ENCODE measurements at regions not wholly inside any gene's neighbourhood (a gene's known extent, or its start where the extent isn't known, plus 50 kb on each side); places are given as distances from the start of the nearest gene placed in this dataset.

DNA sequence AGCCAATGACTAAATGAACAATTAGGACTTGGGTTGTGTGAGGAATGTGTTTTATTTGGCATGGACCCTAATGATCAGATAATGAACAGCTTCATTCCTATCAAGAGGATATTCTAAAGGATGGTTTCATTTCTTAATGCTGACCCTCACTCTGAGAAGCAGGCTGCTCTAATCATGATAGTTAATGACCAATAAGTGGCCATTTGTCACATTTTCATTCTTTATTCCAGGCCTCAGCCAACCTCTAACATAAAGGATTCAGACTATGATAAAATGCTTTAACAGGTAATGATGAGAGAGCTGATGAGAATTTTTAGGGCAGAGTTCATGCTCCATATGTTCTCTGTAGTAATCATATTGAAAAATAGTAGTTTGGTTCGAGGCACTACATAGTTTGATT is 301.5 kb upstream of the ARRDC3 start:
- TF ChIP-seq, protein P1, sequence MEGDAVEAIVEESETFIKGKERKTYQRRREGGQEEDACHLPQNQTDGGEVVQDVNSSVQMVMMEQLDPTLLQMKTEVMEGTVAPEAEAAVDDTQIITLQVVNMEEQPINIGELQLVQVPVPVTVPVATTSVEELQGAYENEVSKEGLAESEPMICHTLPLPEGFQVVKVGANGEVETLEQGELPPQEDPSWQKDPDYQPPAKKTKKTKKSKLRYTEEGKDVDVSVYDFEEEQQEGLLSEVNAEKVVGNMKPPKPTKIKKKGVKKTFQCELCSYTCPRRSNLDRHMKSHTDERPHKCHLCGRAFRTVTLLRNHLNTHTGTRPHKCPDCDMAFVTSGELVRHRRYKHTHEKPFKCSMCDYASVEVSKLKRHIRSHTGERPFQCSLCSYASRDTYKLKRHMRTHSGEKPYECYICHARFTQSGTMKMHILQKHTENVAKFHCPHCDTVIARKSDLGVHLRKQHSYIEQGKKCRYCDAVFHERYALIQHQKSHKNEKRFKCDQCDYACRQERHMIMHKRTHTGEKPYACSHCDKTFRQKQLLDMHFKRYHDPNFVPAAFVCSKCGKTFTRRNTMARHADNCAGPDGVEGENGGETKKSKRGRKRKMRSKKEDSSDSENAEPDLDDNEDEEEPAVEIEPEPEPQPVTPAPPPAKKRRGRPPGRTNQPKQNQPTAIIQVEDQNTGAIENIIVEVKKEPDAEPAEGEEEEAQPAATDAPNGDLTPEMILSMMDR (conservative IDR thresholded peaks at IDR 0.05; ENCODE audit: low read depth in 2 of 2), result no peak
- TF ChIP-seq CREB1 (CRISPR knock-in tag; IDR thresholded peaks at IDR 0.05; ENCODE audit: low read depth) (no peak), POLR2AphosphoS5 (IDR thresholded peaks at IDR 0.05; ENCODE audit: low read depth) (no peak), EZH2 (IDR thresholded peaks at IDR 0.05; ENCODE audit: low read depth, unreplicated experiment) (no peak), JUNB (IDR thresholded peaks at IDR 0.05; ENCODE audit: unreplicated experiment) (no peak), EZH2phosphoT487 (IDR thresholded peaks at IDR 0.05; ENCODE audit: unreplicated experiment) (no peak), ETS1 (IDR thresholded peaks at IDR 0.05) (no peak)
- TF ChIP-seq, protein P2, sequence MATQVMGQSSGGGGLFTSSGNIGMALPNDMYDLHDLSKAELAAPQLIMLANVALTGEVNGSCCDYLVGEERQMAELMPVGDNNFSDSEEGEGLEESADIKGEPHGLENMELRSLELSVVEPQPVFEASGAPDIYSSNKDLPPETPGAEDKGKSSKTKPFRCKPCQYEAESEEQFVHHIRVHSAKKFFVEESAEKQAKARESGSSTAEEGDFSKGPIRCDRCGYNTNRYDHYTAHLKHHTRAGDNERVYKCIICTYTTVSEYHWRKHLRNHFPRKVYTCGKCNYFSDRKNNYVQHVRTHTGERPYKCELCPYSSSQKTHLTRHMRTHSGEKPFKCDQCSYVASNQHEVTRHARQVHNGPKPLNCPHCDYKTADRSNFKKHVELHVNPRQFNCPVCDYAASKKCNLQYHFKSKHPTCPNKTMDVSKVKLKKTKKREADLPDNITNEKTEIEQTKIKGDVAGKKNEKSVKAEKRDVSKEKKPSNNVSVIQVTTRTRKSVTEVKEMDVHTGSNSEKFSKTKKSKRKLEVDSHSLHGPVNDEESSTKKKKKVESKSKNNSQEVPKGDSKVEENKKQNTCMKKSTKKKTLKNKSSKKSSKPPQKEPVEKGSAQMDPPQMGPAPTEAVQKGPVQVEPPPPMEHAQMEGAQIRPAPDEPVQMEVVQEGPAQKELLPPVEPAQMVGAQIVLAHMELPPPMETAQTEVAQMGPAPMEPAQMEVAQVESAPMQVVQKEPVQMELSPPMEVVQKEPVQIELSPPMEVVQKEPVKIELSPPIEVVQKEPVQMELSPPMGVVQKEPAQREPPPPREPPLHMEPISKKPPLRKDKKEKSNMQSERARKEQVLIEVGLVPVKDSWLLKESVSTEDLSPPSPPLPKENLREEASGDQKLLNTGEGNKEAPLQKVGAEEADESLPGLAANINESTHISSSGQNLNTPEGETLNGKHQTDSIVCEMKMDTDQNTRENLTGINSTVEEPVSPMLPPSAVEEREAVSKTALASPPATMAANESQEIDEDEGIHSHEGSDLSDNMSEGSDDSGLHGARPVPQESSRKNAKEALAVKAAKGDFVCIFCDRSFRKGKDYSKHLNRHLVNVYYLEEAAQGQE (IDR thresholded peaks at IDR 0.05; ENCODE audit: unreplicated experiment), result no peak
- TF ChIP-seq, protein P3, sequence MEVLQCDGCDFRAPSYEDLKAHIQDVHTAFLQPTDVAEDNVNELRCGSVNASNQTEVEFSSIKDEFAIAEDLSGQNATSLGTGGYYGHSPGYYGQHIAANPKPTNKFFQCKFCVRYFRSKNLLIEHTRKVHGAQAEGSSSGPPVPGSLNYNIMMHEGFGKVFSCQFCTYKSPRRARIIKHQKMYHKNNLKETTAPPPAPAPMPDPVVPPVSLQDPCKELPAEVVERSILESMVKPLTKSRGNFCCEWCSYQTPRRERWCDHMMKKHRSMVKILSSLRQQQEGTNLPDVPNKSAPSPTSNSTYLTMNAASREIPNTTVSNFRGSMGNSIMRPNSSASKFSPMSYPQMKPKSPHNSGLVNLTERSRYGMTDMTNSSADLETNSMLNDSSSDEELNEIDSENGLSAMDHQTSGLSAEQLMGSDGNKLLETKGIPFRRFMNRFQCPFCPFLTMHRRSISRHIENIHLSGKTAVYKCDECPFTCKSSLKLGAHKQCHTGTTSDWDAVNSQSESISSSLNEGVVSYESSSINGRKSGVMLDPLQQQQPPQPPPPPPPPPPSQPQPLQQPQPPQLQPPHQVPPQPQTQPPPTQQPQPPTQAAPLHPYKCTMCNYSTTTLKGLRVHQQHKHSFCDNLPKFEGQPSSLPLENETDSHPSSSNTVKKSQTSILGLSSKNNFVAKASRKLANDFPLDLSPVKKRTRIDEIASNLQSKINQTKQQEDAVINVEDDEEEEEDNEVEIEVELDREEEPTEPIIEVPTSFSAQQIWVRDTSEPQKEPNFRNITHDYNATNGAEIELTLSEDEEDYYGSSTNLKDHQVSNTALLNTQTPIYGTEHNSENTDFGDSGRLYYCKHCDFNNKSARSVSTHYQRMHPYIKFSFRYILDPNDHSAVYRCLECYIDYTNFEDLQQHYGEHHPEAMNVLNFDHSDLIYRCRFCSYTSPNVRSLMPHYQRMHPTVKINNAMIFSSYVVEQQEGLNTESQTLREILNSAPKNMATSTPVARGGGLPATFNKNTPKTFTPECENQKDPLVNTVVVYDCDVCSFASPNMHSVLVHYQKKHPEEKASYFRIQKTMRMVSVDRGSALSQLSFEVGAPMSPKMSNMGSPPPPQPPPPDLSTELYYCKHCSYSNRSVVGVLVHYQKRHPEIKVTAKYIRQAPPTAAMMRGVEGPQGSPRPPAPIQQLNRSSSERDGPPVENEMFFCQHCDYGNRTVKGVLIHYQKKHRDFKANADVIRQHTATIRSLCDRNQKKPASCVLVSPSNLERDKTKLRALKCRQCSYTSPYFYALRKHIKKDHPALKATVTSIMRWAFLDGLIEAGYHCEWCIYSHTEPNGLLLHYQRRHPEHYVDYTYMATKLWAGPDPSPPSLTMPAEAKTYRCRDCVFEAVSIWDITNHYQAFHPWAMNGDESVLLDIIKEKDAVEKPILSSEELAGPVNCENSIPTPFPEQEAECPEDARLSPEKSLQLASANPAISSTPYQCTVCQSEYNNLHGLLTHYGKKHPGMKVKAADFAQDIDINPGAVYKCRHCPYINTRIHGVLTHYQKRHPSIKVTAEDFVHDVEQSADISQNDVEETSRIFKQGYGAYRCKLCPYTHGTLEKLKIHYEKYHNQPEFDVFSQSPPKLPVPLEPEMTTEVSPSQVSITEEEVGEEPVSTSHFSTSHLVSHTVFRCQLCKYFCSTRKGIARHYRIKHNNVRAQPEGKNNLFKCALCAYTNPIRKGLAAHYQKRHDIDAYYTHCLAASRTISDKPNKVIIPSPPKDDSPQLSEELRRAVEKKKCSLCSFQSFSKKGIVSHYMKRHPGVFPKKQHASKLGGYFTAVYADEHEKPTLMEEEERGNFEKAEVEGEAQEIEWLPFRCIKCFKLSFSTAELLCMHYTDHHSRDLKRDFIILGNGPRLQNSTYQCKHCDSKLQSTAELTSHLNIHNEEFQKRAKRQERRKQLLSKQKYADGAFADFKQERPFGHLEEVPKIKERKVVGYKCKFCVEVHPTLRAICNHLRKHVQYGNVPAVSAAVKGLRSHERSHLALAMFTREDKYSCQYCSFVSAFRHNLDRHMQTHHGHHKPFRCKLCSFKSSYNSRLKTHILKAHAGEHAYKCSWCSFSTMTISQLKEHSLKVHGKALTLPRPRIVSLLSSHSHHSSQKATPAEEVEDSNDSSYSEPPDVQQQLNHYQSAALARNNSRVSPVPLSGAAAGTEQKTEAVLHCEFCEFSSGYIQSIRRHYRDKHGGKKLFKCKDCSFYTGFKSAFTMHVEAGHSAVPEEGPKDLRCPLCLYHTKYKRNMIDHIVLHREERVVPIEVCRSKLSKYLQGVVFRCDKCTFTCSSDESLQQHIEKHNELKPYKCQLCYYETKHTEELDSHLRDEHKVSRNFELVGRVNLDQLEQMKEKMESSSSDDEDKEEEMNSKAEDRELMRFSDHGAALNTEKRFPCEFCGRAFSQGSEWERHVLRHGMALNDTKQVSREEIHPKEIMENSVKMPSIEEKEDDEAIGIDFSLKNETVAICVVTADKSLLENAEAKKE (CRISPR knock-in tag; IDR thresholded peaks at IDR 0.05), result no peak

Data from GM23338 (cell line).